Right atrium auricular region (tissue), 2 donors: ENCODE measurements at regions not wholly inside any gene's neighbourhood (a gene's known extent, or its start where the extent isn't known, plus 50 kb on each side); places are given as distances from the start of the nearest gene placed in this dataset.

Source experiments
- DNase-seq: peaks from one replicate; pipeline ENCODE4 v3.0.0-alpha.2; 2019; ENCODE audit warnings: low spot score
- H3K27ac ChIP-seq, 2 donors: fragments of 200-600 bp; sonication (generic); 1 replicate in 1 of 2; 2 replicates in 1 of 2; pipeline ENCODE4 v1.5.1; 2016 to 2019
- H3K27me3 ChIP-seq, 2 donors: fragments of 200-600 bp; sonication (generic); one replicate each; pipeline versions ENCODE4 v1.5.1 to v1.6.0; 2017 to 2019
- H3K36me3 ChIP-seq: fragments of 200-600 bp; sonication (generic); one replicate; pipeline ENCODE4 v1.5.1; 2016
- H3K4me1 ChIP-seq, 2 donors: fragments of 200-600 bp; sonication (generic); one replicate each; pipeline versions ENCODE4 v1.5.1 to v1.6.0; 2017 to 2019
- H3K4me3 ChIP-seq, 2 donors: fragments of 200-600 bp; sonication (generic); 1 replicate in 1 of 2; 2 replicates in 1 of 2; pipeline ENCODE4 v1.5.1; 2017 to 2019; ENCODE audit warnings: mild to moderate bottlenecking in 1 of 2, moderate library complexity in 1 of 2
- H3K9me3 ChIP-seq, 2 donors: fragments of 200-600 bp; sonication (generic); one replicate each; pipeline ENCODE4 v1.5.1; 2019
- CTCF ChIP-seq, 2 donors: fragments of 200-600 bp; sonication (generic); IDR thresholded peaks; one replicate each; pipeline ENCODE4 v1.5.1; 2019; ENCODE audit warnings: antibody characterized with exemption in 2 of 2

- no peak overlapping the region for H3K27ac ChIP-seq
- H3K9me3 ChIP-seq = no peaks in the 10 kb centered on the region
- H3K4me1 ChIP-seq = peaks cover 0 to 7% of the 10 kb centered on the region in 2 donors
- no peaks in the 10 kb centered on the region for H3K27me3 ChIP-seq
- no peak for TF ChIP-seq CTCF (IDR thresholded peaks at IDR 0.05)
- no peak for DNase-seq
- no peak overlapping the region for H3K4me3 ChIP-seq
- H3K36me3 ChIP-seq = no peaks in the 10 kb centered on the region
These were observed 68.8 kb upstream of the ARHGAP24 start for GRCh38 chr4:85406185-85406584.

- TF ChIP-seq CTCF (IDR thresholded peaks at IDR 0.05) = no peak
- Histone ChIP-seq H3K27ac (no peak overlapping the region), H3K9me3 (no peaks in the 10 kb centered on the region), H3K4me1 (peaks cover 0 to 7% of the 10 kb centered on the region in 2 donors), H3K36me3 (no peaks in the 10 kb centered on the region), H3K4me3 (no peak overlapping the region), H3K27me3 (no peaks in the 10 kb centered on the region)
- DNase-seq = no peak
These were observed 67.4 kb upstream of the ARHGAP24 start for GRCh38 chr4:85407546-85407945.

GRCh38 chr4:85408301-85408700 is 66.6 kb upstream of the ARHGAP24 start:
- Histone ChIP-seq H3K4me1 (no peaks in the 10 kb centered on the region), H3K36me3 (no peaks in the 10 kb centered on the region), H3K9me3 (no peaks in the 10 kb centered on the region), H3K4me3 (no peak overlapping the region), H3K27ac (no peak overlapping the region), H3K27me3 (no peaks in the 10 kb centered on the region)
- no peak for TF ChIP-seq CTCF (IDR thresholded peaks at IDR 0.05)
- DNase-seq = no peak

GRCh38 chr4:85409251-85409650 is 65.7 kb upstream of the ARHGAP24 start:
- Histone ChIP-seq H3K27ac (no peak overlapping the region), H3K27me3 (no peaks in the 10 kb centered on the region), H3K36me3 (no peaks in the 10 kb centered on the region), H3K4me3 (no peak overlapping the region), H3K4me1 (no peaks in the 10 kb centered on the region), H3K9me3 (no peaks in the 10 kb centered on the region)
- DNase-seq = no peak
- no peak for TF ChIP-seq CTCF (IDR thresholded peaks at IDR 0.05)

- Histone ChIP-seq H3K36me3 (no peaks in the 10 kb centered on the region), H3K27me3 (no peaks in the 10 kb centered on the region), H3K4me3 (no peak overlapping the region), H3K27ac (no peak overlapping the region), H3K9me3 (no peaks in the 10 kb centered on the region), H3K4me1 (no peaks in the 10 kb centered on the region)
- DNase-seq = no peak
- no peak for TF ChIP-seq CTCF (IDR thresholded peaks at IDR 0.05)
These were observed 63.6 kb upstream of the ARHGAP24 start for GRCh38 chr4:85411386-85411785.

GRCh38 chr4:85414972-85415371 is 60.0 kb upstream of the ARHGAP24 start:
- no peak overlapping the region for H3K27ac ChIP-seq
- no peak for TF ChIP-seq CTCF (IDR thresholded peaks at IDR 0.05)
- H3K27me3 ChIP-seq = no peaks in the 10 kb centered on the region
- no peaks in the 10 kb centered on the region for H3K36me3 ChIP-seq
- no peak overlapping the region for H3K4me3 ChIP-seq
- H3K4me1 ChIP-seq = no peaks in the 10 kb centered on the region
- DNase-seq = no peak
- no peaks in the 10 kb centered on the region for H3K9me3 ChIP-seq
